H9 (cell line): ENCODE measurements at regions not wholly inside any gene's neighbourhood (a gene's known extent, or its start where the extent isn't known, plus 50 kb on each side); places are given as distances from the start of the nearest gene placed in this dataset.

Experiments
- DNase-seq: peaks from one replicate; pipeline ENCODE4 v3.0.0-alpha.2; 2017
- H2AFZ ChIP-seq: one replicate; pipeline ENCODE4 v1.6.1; 2013; ENCODE audit warnings: mild to moderate bottlenecking, low read length, control low read depth, moderate library complexity
- H2AK5ac ChIP-seq: 2 replicates; pipeline ENCODE4 v1.6.1; 2013; ENCODE audit warnings: low read length, control low read depth, mixed read lengths; ENCODE audit not compliant: insufficient read length
- H2BK120ac ChIP-seq: one replicate; pipeline ENCODE4 v1.6.1; 2013; ENCODE audit warnings: low read depth, mild to moderate bottlenecking, low read length, control low read depth, inconsistent platforms; ENCODE audit not compliant: poor library complexity, severe bottlenecking
- H2BK12ac ChIP-seq: 2 replicates; pipeline ENCODE4 v1.6.1; 2013; ENCODE audit warnings: low read length, control low read depth, mixed read lengths, low read depth; ENCODE audit not compliant: insufficient read length
- H2BK15ac ChIP-seq: 2 replicates; pipeline ENCODE4 v1.6.1; 2013; ENCODE audit warnings: low read depth, low read length, control low read depth
- H2BK20ac ChIP-seq: one replicate; pipeline ENCODE4 v1.6.1; 2013; ENCODE audit warnings: low read depth, mild to moderate bottlenecking, low read length, control low read depth, inconsistent platforms; ENCODE audit not compliant: poor library complexity, severe bottlenecking
- H2BK5ac ChIP-seq: 2 replicates; pipeline ENCODE4 v1.6.1; 2013; ENCODE audit warnings: low read length, control low read depth, mixed read lengths; ENCODE audit not compliant: insufficient read length
- H3K14ac ChIP-seq: 2 replicates; pipeline ENCODE4 v1.6.1; 2013; ENCODE audit warnings: low read length, control low read depth; ENCODE audit not compliant: insufficient read depth
- H3K18ac ChIP-seq: 2 replicates; pipeline ENCODE4 v1.6.1; 2013; ENCODE audit warnings: low read depth, mild to moderate bottlenecking, mixed read lengths, low read length, control low read depth; ENCODE audit not compliant: insufficient read length
- H3K23ac ChIP-seq: 2 replicates; pipeline ENCODE4 v1.6.1; 2013; ENCODE audit warnings: low read length, control low read depth, mixed read lengths, low read depth; ENCODE audit not compliant: insufficient read length
- H3K23me2 ChIP-seq: 2 replicates; pipeline ENCODE4 v1.6.1; 2013; ENCODE audit warnings: low read depth, mild to moderate bottlenecking, mixed read lengths, low read length, control low read depth; ENCODE audit not compliant: insufficient read length, poor library complexity, severe bottlenecking
- H3K27ac ChIP-seq: 2 replicates; pipeline ENCODE4 v1.5.1; 2013; ENCODE audit warnings: low read length, control low read depth, mixed read lengths, low read depth; ENCODE audit not compliant: insufficient read length
- H3K27me3 ChIP-seq: 2 replicates; pipeline ENCODE4 v1.6.1; 2013; ENCODE audit warnings: low read length, control low read depth, inconsistent platforms; ENCODE audit not compliant: insufficient read depth
- H3K4ac ChIP-seq: 2 replicates; pipeline ENCODE4 v1.6.1; 2013; ENCODE audit warnings: low read depth, mild to moderate bottlenecking, control low read depth, inconsistent platforms, low read length, moderate library complexity
- H3K4me1 ChIP-seq: 2 replicates; pipeline ENCODE4 v1.6.1; 2013; ENCODE audit warnings: low read length, control low read depth, inconsistent platforms; ENCODE audit not compliant: insufficient read depth
- H3K4me2 ChIP-seq: 2 replicates; pipeline ENCODE4 v1.6.1; 2013; ENCODE audit warnings: low read length, control low read depth, mixed read lengths; ENCODE audit not compliant: insufficient read length, insufficient read depth
- H3K56ac ChIP-seq: 2 replicates; pipeline ENCODE4 v1.6.1; 2013; ENCODE audit warnings: low read depth, mild to moderate bottlenecking, mixed read lengths, low read length, control low read depth; ENCODE audit not compliant: insufficient read length
- H3K79me1 ChIP-seq: 2 replicates; pipeline ENCODE4 v1.6.1; 2013; ENCODE audit warnings: low read depth, mild to moderate bottlenecking, moderate library complexity, low read length, control low read depth, inconsistent platforms; ENCODE audit not compliant: insufficient read depth, poor library complexity, severe bottlenecking
- H3K79me2 ChIP-seq: 2 replicates; pipeline ENCODE4 v1.6.1; 2013; ENCODE audit warnings: low read length, control low read depth, inconsistent platforms; ENCODE audit not compliant: insufficient read depth
- H3K9ac ChIP-seq: 2 replicates; pipeline ENCODE4 v1.6.1; 2013; ENCODE audit warnings: low read length, control low read depth, mixed read lengths; ENCODE audit not compliant: insufficient read length; ENCODE audit errors: extremely low read depth
- H3K9me3 ChIP-seq: one replicate; pipeline ENCODE4 v1.6.1; 2013; ENCODE audit warnings: low read depth, low read length, inconsistent platforms; ENCODE audit not compliant: control insufficient read depth
- H3T11ph ChIP-seq: one replicate; pipeline ENCODE4 v1.6.1; 2013; ENCODE audit warnings: mild to moderate bottlenecking, low read length, control low read depth, inconsistent platforms
- H4K20me1 ChIP-seq: one replicate; pipeline ENCODE4 v1.6.1; 2013; ENCODE audit not compliant: control insufficient read depth, insufficient read length, insufficient read depth
- H4K5ac ChIP-seq: 2 replicates; pipeline ENCODE4 v1.6.1; 2013; ENCODE audit warnings: low read depth, mild to moderate bottlenecking, mixed read lengths, low read length, control low read depth; ENCODE audit not compliant: insufficient read length
- H4K8ac ChIP-seq: replicated peaks from 2 replicates; pipeline ENCODE4 v1.6.1; 2013; ENCODE audit warnings: low read length, control low read depth, mixed read lengths, low read depth; ENCODE audit not compliant: insufficient read length
- H4K91ac ChIP-seq: 2 replicates; pipeline ENCODE4 v1.6.1; 2013; ENCODE audit warnings: low read depth, mild to moderate bottlenecking, moderate library complexity, mixed read lengths, low read length, control low read depth; ENCODE audit not compliant: insufficient read length
- H3K27ac Mint-ChIP-seq, 3 experiments: 2 replicates in 2 of 3; 3 replicates in 1 of 3; pipeline ENCODE4 v1.8.0; 2020 to 2021; ENCODE audit warnings: mixed read lengths in 3 of 3, mild to moderate bottlenecking in 1 of 3, moderate library complexity in 1 of 3
- H3K27me3 Mint-ChIP-seq: 2 replicates; pipeline ENCODE4 v1.8.0; 2021; ENCODE audit warnings: low read depth, mild to moderate bottlenecking, moderate library complexity, mixed read lengths
- H3K36me3 Mint-ChIP-seq, 3 experiments: 2 replicates in 2 of 3; 3 replicates in 1 of 3; pipeline ENCODE4 v1.8.0; 2020 to 2021; ENCODE audit warnings: low read depth in 3 of 3, mixed read lengths in 3 of 3; ENCODE audit not compliant: insufficient read depth in 1 of 3
- H3K4me1 Mint-ChIP-seq, 2 experiments: 2 replicates each; pipeline ENCODE4 v1.8.0; 2020; ENCODE audit warnings: mixed read lengths in 2 of 2
- H3K4me3 Mint-ChIP-seq, 2 experiments: 2 replicates in 1 of 2; 3 replicates in 1 of 2; pipeline ENCODE4 v1.8.0; 2020 to 2021; ENCODE audit warnings: mild to moderate bottlenecking in 2 of 2, mixed read lengths in 2 of 2, moderate library complexity in 1 of 2
- H3K9me3 Mint-ChIP-seq, 2 experiments: 2 replicates in 1 of 2; 3 replicates in 1 of 2; pipeline ENCODE4 v1.8.0; 2020; ENCODE audit warnings: mild to moderate bottlenecking in 2 of 2, mixed read lengths in 2 of 2, moderate library complexity in 1 of 2
- CTCF ChIP-seq: fragments of 200-600 bp; sonication (generic); conservative IDR thresholded peaks from 3 replicates; pipeline ENCODE4 v1.8.0; 2021; ENCODE audit warnings: antibody characterized with exemption, mild to moderate bottlenecking
- WGBS: extraction: QIAGEN DNeasy Blood & Tissue Kit; methylation state at CpG from one replicate; pipeline ENCODE4 v1.1.7; 2013; ENCODE audit warnings: missing lambda C conversion rate, low lambda C conversion rate, mixed read lengths; ENCODE audit not compliant: insufficient read length; ENCODE audit errors: extremely low coverage; 5-methylcytosine and 5-hydroxymethylcytosine counted together

DNA sequence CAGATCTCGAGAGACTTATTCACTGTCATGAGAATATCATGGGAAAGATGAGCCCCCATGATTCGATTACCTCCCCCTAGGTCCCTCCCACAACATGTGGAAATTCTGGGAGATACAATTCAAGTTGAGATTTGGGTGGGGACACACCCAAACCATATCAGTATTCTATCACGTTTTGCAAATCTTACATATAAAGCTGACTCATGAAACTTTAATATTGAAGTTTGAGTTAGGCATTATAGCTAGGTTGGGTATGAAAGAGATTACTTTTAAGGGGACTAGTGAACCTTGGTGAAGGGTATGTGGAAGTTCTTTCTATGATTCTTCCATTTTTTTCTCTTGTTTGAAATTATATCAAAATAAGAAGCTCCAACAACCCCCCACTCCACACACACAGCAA, 117.7 kb upstream of the RASGRP1 start:
- H3K79me2 ChIP-seq = no peaks in the 10 kb centered on the region
- H2BK12ac ChIP-seq = no peak overlapping the region
- no peak overlapping the region for H2AFZ ChIP-seq
- no peak for TF ChIP-seq CTCF
- Mint-ChIP-seq H3K4me3 (no peak overlapping the region), H3K27ac (no peak overlapping the region), H3K9me3 (no peaks in the 10 kb centered on the region; a peak in 1 of 5 replicates), H3K4me1 (peaks cover 4 to 8% of the 10 kb centered on the region in 2 experiments; a peak in 3 of 4 replicates), H3K27me3 (no peaks in the 10 kb centered on the region; the same call in 1 of the 2 replicates), H3K36me3 (peaks cover 0 to 4% (median 0%) of the 10 kb centered on the region in 3 experiments; a peak in 2 of 7 replicates)
- no peaks in the 10 kb centered on the region for H3K4me1 ChIP-seq
- H3K27ac ChIP-seq = no peak overlapping the region
- DNase-seq = no peak
- no peak overlapping the region for H2BK15ac ChIP-seq
- no peak overlapping the region for H3T11ph ChIP-seq
- H4K8ac ChIP-seq = no peak overlapping the region
- H3K4ac ChIP-seq = no peak overlapping the region
- no peaks in the 10 kb centered on the region for H3K27me3 ChIP-seq
- no peaks in the 10 kb centered on the region for H3K79me1 ChIP-seq
- H3K14ac ChIP-seq = no peak overlapping the region
- no peak overlapping the region for H2BK120ac ChIP-seq
- no peak overlapping the region for H3K23ac ChIP-seq
- H3K9me3 ChIP-seq = no peaks in the 10 kb centered on the region
- H3K4me2 ChIP-seq = no peak overlapping the region
- H4K20me1 ChIP-seq = no peaks in the 10 kb centered on the region
- H4K91ac ChIP-seq = no peak overlapping the region
- no peak overlapping the region for H4K5ac ChIP-seq
- no peak overlapping the region for H2BK5ac ChIP-seq
- no peaks in the 10 kb centered on the region for H3K23me2 ChIP-seq
- no peak overlapping the region for H3K56ac ChIP-seq
- H3K18ac ChIP-seq = no peak overlapping the region
- H3K9ac ChIP-seq = no peak overlapping the region
- no peak overlapping the region for H2AK5ac ChIP-seq
- no peak overlapping the region for H2BK20ac ChIP-seq
- no CpG with 5 or more reads among the region's 3 CpGs for WGBS
